Parathyroid adenoma (tissue), 2 donors: ENCODE measurements at regions not wholly inside any gene's neighbourhood (a gene's known extent, or its start where the extent isn't known, plus 50 kb on each side); places are given as distances from the start of the nearest gene placed in this dataset.

Experiments used
- H2AFZ ChIP-seq: fragments of 300-600 bp; sonication (generic); one replicate; pipeline ENCODE4 v1.7.0; 2017; ENCODE audit warnings: antibody characterized with exemption, mild to moderate bottlenecking
- H3K27ac ChIP-seq: fragments of 300-600 bp; sonication (generic); one replicate; pipeline ENCODE4 v1.7.0; 2017
- H3K27me3 ChIP-seq: fragments of 300-600 bp; sonication (generic); one replicate; pipeline ENCODE4 v1.7.0; 2017; ENCODE audit warnings: low read length; ENCODE audit not compliant: control insufficient read depth, insufficient read depth
- H3K36me3 ChIP-seq: fragments of 300-600 bp; sonication (generic); one replicate; pipeline ENCODE4 v1.7.0; 2017; ENCODE audit warnings: low read length; ENCODE audit not compliant: control insufficient read depth, insufficient read depth
- H3K4me1 ChIP-seq: fragments of 300-600 bp; sonication (generic); one replicate; pipeline ENCODE4 v1.7.0; 2017; ENCODE audit warnings: control low read depth
- H3K4me2 ChIP-seq: fragments of 300-600 bp; sonication (generic); one replicate; pipeline ENCODE4 v1.7.0; 2017; ENCODE audit warnings: low read length
- H3K4me3 ChIP-seq: fragments of 300-600 bp; sonication (generic); one replicate; pipeline ENCODE4 v1.7.0; 2017; ENCODE audit warnings: low read depth, low read length
- H3K79me2 ChIP-seq: fragments of 300-600 bp; sonication (generic); one replicate; pipeline ENCODE4 v1.7.0; 2017; ENCODE audit warnings: control low read depth
- H3K9ac ChIP-seq: fragments of 300-600 bp; sonication (generic); one replicate; pipeline ENCODE4 v1.7.0; 2017; ENCODE audit warnings: mild to moderate bottlenecking
- H3K9me3 ChIP-seq: fragments of 300-600 bp; sonication (generic); one replicate; pipeline ENCODE4 v1.7.0; 2017; ENCODE audit warnings: low read length; ENCODE audit not compliant: control insufficient read depth
- TF ChIP-seq, protein P1 (sequence below): fragments of 300-600 bp; sonication (generic); IDR thresholded peaks from one replicate; pipeline ENCODE4 v1.7.0; 2017; ENCODE audit warnings: antibody characterized with exemption, mild to moderate bottlenecking
- donor health status: primary hyperparathyroidism.

DNA sequence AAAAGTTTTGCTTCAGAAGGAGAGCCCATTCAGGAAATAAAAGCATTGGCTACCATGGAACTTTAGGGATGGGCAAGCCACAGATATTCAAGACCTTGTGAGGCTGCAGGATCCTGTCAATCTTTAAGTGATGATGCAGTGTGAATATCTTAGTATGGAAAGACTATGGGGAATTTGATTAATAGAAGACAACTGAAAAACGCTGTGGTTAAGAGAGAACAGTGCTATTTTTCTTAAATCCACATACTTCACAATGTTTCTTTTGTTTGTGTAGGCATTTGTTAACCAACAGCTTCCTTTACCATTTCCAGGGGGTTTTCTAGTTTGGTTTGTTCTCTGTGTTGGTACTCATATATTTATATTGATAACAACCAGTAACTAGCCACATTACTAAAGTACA, 90.3 kb downstream of the TMEM212 start:
- no peak overlapping the region for H3K4me2 ChIP-seq
- H3K27me3 ChIP-seq: no peaks in the 10 kb centered on the region
- no peaks in the 10 kb centered on the region for H3K9me3 ChIP-seq
- H2AFZ ChIP-seq: no peak overlapping the region
- H3K27ac ChIP-seq: no peak overlapping the region
- no peak overlapping the region for H3K4me3 ChIP-seq
- no peaks in the 10 kb centered on the region for H3K36me3 ChIP-seq
- H3K79me2 ChIP-seq: no peaks in the 10 kb centered on the region
- H3K4me1 ChIP-seq: peaks cover 4% of the 10 kb centered on the region
- TF ChIP-seq, protein P1, sequence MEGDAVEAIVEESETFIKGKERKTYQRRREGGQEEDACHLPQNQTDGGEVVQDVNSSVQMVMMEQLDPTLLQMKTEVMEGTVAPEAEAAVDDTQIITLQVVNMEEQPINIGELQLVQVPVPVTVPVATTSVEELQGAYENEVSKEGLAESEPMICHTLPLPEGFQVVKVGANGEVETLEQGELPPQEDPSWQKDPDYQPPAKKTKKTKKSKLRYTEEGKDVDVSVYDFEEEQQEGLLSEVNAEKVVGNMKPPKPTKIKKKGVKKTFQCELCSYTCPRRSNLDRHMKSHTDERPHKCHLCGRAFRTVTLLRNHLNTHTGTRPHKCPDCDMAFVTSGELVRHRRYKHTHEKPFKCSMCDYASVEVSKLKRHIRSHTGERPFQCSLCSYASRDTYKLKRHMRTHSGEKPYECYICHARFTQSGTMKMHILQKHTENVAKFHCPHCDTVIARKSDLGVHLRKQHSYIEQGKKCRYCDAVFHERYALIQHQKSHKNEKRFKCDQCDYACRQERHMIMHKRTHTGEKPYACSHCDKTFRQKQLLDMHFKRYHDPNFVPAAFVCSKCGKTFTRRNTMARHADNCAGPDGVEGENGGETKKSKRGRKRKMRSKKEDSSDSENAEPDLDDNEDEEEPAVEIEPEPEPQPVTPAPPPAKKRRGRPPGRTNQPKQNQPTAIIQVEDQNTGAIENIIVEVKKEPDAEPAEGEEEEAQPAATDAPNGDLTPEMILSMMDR: no peak
- H3K9ac ChIP-seq: no peak overlapping the region

DNA sequence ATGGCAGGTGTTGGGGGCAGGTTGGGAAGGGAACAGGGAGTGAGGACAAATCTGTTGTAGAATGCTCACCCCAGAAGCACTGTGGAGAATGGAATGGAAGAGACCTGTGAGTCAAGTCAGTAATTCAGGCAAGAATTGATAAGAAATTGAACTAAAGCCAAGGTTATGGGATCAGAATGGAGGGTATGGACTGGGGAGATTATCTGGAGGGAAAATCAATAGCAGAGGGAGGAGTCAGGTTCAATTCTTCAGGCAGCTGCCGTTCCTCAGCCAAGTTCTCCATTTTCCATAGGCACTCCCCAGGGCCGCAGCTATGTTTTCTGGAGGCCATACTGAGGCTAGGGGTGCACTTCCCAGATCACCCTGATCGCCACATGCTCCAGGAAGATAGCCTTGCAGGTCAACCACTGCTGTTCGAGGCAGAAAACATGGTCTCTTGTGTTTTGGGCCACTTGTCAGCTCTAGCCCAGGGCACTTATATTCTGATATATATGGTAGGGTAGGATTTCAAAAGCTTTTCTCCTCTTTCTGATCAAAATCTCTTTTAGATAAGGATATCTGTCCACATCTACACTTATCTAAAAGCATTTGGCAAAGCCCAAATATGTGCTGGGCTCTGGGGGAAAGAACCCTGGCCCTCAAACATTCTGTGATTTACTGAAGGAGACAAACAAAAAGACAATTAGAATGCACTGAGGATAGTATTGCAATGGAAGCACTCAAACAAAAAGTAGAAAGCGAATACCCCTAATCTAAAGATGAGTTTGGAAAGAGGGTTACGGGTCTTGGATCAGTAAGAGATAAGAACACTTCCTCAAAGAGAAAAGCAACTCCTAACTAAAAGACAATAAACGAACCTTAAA, 92.3 kb downstream of the TMEM212 start:
- no peak overlapping the region for H3K27ac ChIP-seq
- H3K4me1 ChIP-seq: peaks cover 4% of the 10 kb centered on the region
- no peaks in the 10 kb centered on the region for H3K9me3 ChIP-seq

DNA sequence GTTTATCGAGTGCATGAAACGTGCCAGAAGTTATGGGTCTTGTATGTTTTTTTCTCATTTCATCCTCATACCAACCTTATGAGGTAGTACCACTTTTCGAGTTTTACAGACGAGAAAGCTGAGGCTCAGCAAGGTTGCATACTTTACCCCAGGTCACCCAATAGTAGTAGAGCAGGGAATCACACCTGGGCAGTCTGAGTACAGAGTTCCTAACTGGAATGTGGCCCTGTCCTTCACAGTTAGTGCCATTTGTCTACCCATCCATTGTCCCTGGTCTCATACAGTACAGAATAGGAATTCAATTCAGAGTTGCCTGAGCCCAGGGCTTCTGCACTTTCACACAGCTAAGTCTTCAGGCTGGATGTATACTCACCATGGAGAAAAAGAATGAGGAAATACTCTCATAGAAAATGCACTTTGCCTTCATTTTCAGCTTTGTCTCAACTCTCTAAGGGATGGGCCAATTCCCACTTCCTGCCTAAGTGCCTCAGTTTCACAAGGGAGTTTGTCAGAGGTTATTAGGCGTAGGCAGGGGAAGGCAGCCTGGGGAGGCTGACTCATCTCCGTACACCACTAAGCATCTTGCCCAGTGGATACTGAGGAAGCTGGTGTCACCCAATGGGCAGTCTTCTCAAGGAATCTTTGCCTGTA, 93.2 kb downstream of the TMEM212 start:
- no peak overlapping the region for H2AFZ ChIP-seq
- H3K9me3 ChIP-seq: no peaks in the 10 kb centered on the region
- TF ChIP-seq, protein P1: no peak
- no peak overlapping the region for H3K27ac ChIP-seq
- peaks cover 4% of the 10 kb centered on the region for H3K4me1 ChIP-seq
- H3K79me2 ChIP-seq: no peaks in the 10 kb centered on the region
- no peaks in the 10 kb centered on the region for H3K27me3 ChIP-seq
- no peak overlapping the region for H3K4me3 ChIP-seq
- H3K4me2 ChIP-seq: no peak overlapping the region
- H3K36me3 ChIP-seq: no peaks in the 10 kb centered on the region
- H3K9ac ChIP-seq: no peak overlapping the region

More for the DNA sequence above, 92.3 kb downstream of the TMEM212 start:
- no peak overlapping the region for H3K9ac ChIP-seq
- no peaks in the 10 kb centered on the region for H3K79me2 ChIP-seq
- no peak overlapping the region for H3K4me3 ChIP-seq
- no peak overlapping the region for H3K4me2 ChIP-seq
- no peaks in the 10 kb centered on the region for H3K36me3 ChIP-seq
- peak overlapping the region; percentile 7 for H2AFZ ChIP-seq
- TF ChIP-seq, protein P1: no peak
- H3K27me3 ChIP-seq: no peaks in the 10 kb centered on the region

DNA sequence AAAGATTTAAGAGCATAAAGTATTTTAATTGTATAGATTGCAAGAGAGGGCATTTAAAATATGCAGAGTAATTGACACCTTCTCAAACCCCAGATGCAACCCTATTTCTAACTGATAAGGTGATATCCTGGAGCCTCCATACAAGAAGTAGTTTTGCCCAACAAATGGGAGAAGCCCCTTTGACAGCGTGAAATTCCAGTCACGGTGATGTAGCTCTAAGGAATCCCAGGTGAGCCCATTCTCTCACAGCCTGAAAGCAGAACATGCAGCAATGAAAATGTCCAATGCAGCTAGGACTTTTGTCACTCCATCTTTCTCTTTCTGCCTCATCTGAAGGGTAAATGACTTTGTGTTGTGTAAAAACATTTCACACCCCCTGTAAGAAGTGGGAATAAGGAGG, 96.4 kb downstream of the TMEM212 start:
- H3K9me3 ChIP-seq: no peaks in the 10 kb centered on the region
- H3K27me3 ChIP-seq: no peaks in the 10 kb centered on the region
- no peaks in the 10 kb centered on the region for H3K36me3 ChIP-seq
- no peak overlapping the region for H3K4me2 ChIP-seq
- H2AFZ ChIP-seq: no peak overlapping the region
- no peak overlapping the region for H3K27ac ChIP-seq
- no peak overlapping the region for H3K9ac ChIP-seq
- H3K4me1 ChIP-seq: peaks cover 4% of the 10 kb centered on the region
- H3K4me3 ChIP-seq: no peak overlapping the region
- TF ChIP-seq, protein P1: no peak
- no peaks in the 10 kb centered on the region for H3K79me2 ChIP-seq
